ENCODE measurements at regions not wholly inside any gene's neighbourhood (a gene's known extent, or its start where the extent isn't known, plus 50 kb on each side); places are given as distances from the start of the nearest gene placed in this dataset.

GRCh38 chrX:99271641-99272040, 1138.4 kb downstream of the PCDH19 start:
- TF ChIP-seq POLR2AphosphoS5 (IDR thresholded peaks at IDR 0.05; ENCODE audit: borderline replicate concordance, low read depth, low read length) = no peak
- no peak for TF ChIP-seq EZH2 (IDR thresholded peaks at IDR 0.05)
- no peak for TF ChIP-seq FOXP2 (optimal IDR thresholded peaks at IDR 0.05; ENCODE audit: control extremely low read depth, extremely low read length, insufficient read depth)
